Fibroblast of lung (primary cell): ENCODE measurements at regions not wholly inside any gene's neighbourhood (a gene's known extent, or its start where the extent isn't known, plus 50 kb on each side); places are given as distances from the start of the nearest gene placed in this dataset.

Experiments
- CTCF ChIP-seq, 2 donors: IDR thresholded peaks in 1 of 2; conservative IDR thresholded peaks in 1 of 2; 1 replicate in 1 of 2; 2 replicates in 1 of 2; pipeline ENCODE4 v1.5.1; 2011 to 2012; ENCODE audit warnings: low read length in 2 of 2, control low read depth in 1 of 2, inconsistent platforms in 1 of 2, low read depth in 1 of 2, mild to moderate bottlenecking in 1 of 2
- EZH2 ChIP-seq: IDR thresholded peaks from 2 replicates; pipeline ENCODE4 v1.5.1; 2012; ENCODE audit warnings: low read length, control low read depth, mild to moderate bottlenecking; ENCODE audit errors: missing control alignments

- TF ChIP-seq CTCF (conservative IDR thresholded peaks at IDR 0.05 in 1 of 2, IDR thresholded peaks at IDR 0.05 in 1 of 2; ENCODE audit: low read depth in 1 of 2, low read length in 2 of 2) (no peak), EZH2 (no peak)
Measured at GRCh38 chr4:176971576-176972115, 178.9 kb upstream of the VEGFC start.
